Tibial nerve (tissue), 4 donors: ENCODE measurements at regions not wholly inside any gene's neighbourhood (a gene's known extent, or its start where the extent isn't known, plus 50 kb on each side); places are given as distances from the start of the nearest gene placed in this dataset.

Experiments used
- DNase-seq, 2 donors: peaks; one replicate each; pipeline ENCODE4 v3.0.0-alpha.2; 2019; ENCODE audit warnings: low spot score in 2 of 2
- H3K27ac ChIP-seq, 4 donors: fragments of 200-600 bp; sonication (generic) in 3 of 4; one replicate each; pipeline ENCODE4 v1.5.1; 2017 to 2019; ENCODE audit warnings: mild to moderate bottlenecking in 1 of 4
- H3K27me3 ChIP-seq, 2 donors: fragments of 200-600 bp; sonication (generic) in 1 of 2; one replicate each; pipeline versions ENCODE4 v1.5.1 to v1.6.0; 2017 to 2019
- H3K36me3 ChIP-seq, 3 donors: fragments of 200-600 bp; sonication (generic); one replicate each; pipeline ENCODE4 v1.5.1; 2018 to 2019
- H3K4me1 ChIP-seq, 4 donors: fragments of 200-600 bp; sonication (generic) in 3 of 4; one replicate each; pipeline ENCODE4 v1.5.1; 2017 to 2019
- H3K4me3 ChIP-seq, 4 donors: fragments of 200-600 bp; sonication (generic) in 3 of 4; one replicate each; pipeline ENCODE4 v1.5.1; 2017 to 2019; ENCODE audit warnings: mild to moderate bottlenecking in 1 of 4, moderate library complexity in 1 of 4
- H3K9me3 ChIP-seq, 4 donors: fragments of 200-600 bp; sonication (generic) in 3 of 4; one replicate each; pipeline ENCODE4 v1.5.1; 2017 to 2019
- EP300 ChIP-seq, 2 donors: sonication (generic); formaldehyde crosslinking; IDR thresholded peaks; one replicate each; pipeline ENCODE4 v1.6.1; 2017; ENCODE audit warnings: antibody characterized with exemption in 2 of 2, mild to moderate bottlenecking in 1 of 2
- POLR2A ChIP-seq, 2 donors: fragments of 450-650 bp; IDR thresholded peaks; one replicate each; pipeline ENCODE4 v1.6.1; 2017; ENCODE audit warnings: antibody characterized with exemption in 2 of 2, mild to moderate bottlenecking in 2 of 2, moderate library complexity in 2 of 2
- WGBS, 2 donors: methylation state at CpG; one replicate each; pipeline ENCODE4 v1.1.5; 2018; 5-methylcytosine and 5-hydroxymethylcytosine counted together
- TF ChIP-seq, protein P1 (sequence below), 5 experiments: fragments of 200-600 bp in 3 of 5; fragments of 450-650 bp in 2 of 5; sonication (generic) in 3 of 5; IDR thresholded peaks; one replicate each; pipeline ENCODE4 v1.5.1; 2016 to 2019; ENCODE audit warnings: antibody characterized with exemption in 5 of 5, mild to moderate bottlenecking in 3 of 5, moderate library complexity in 2 of 5

DNA sequence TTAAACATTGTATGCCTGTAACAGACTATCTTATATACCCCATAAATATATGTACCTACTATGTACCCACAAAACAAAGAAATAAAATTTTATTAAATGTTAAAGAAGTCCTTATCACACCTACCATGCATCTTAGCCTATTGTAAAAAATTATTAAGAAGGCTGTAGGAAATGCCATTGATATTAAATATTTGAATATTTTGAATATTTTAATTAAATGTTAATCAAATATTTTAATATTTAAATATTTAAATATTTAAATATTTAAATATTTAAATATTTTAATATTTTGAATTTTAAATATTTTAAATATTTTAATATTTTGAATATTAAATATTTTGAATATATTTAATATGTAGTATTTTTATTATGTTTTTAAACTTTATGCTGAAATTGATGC, 331.5 kb upstream of the ATP10B start:
- no peak for TF ChIP-seq EP300 (IDR thresholded peaks at IDR 0.05)
- TF ChIP-seq, protein P1, sequence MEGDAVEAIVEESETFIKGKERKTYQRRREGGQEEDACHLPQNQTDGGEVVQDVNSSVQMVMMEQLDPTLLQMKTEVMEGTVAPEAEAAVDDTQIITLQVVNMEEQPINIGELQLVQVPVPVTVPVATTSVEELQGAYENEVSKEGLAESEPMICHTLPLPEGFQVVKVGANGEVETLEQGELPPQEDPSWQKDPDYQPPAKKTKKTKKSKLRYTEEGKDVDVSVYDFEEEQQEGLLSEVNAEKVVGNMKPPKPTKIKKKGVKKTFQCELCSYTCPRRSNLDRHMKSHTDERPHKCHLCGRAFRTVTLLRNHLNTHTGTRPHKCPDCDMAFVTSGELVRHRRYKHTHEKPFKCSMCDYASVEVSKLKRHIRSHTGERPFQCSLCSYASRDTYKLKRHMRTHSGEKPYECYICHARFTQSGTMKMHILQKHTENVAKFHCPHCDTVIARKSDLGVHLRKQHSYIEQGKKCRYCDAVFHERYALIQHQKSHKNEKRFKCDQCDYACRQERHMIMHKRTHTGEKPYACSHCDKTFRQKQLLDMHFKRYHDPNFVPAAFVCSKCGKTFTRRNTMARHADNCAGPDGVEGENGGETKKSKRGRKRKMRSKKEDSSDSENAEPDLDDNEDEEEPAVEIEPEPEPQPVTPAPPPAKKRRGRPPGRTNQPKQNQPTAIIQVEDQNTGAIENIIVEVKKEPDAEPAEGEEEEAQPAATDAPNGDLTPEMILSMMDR (IDR thresholded peaks at IDR 0.05) = no peak
- TF ChIP-seq POLR2A (IDR thresholded peaks at IDR 0.05) = no peak
- Histone ChIP-seq H3K4me3 (no peak overlapping the region), H3K4me1 (no peaks in the 10 kb centered on the region), H3K9me3 (peaks cover 0 to 7% (median 2%) of the 10 kb centered on the region in 4 donors), H3K27ac (no peak overlapping the region), H3K27me3 (no peaks in the 10 kb centered on the region), H3K36me3 (no peaks in the 10 kb centered on the region)
- DNase-seq = no peak

GRCh38 chr5:161176221-161176620, 324.2 kb upstream of the ATP10B start:
- H3K27me3 ChIP-seq = no peaks in the 10 kb centered on the region
- no peak overlapping the region for H3K27ac ChIP-seq
- no peaks in the 10 kb centered on the region for H3K4me1 ChIP-seq
- TF ChIP-seq POLR2A (IDR thresholded peaks at IDR 0.05) = no peak
- no peak for TF ChIP-seq EP300 (IDR thresholded peaks at IDR 0.05)
- TF ChIP-seq, protein P1 (IDR thresholded peaks at IDR 0.05) = no peak
- no peaks in the 10 kb centered on the region for H3K36me3 ChIP-seq
- peaks cover 0 to 7% (median 0%) of the 10 kb centered on the region in 4 donors for H3K9me3 ChIP-seq
- no peak for DNase-seq
- H3K4me3 ChIP-seq = no peak overlapping the region
- WGBS, 2 donors = 80 to 81% methylated on average over 2 of the region's 2 CpGs

GRCh38 chr5:161169776-161170175, 317.8 kb upstream of the ATP10B start:
- no peak for TF ChIP-seq POLR2A (IDR thresholded peaks at IDR 0.05)
- TF ChIP-seq, protein P1 (IDR thresholded peaks at IDR 0.05) = no peak
- TF ChIP-seq EP300 (IDR thresholded peaks at IDR 0.05) = no peak
- H3K27me3 ChIP-seq = no peaks in the 10 kb centered on the region
- 63 to 67% methylated on average over 2 of the region's 2 CpGs for WGBS, 2 donors
- no peaks in the 10 kb centered on the region for H3K4me1 ChIP-seq
- no peak overlapping the region for H3K4me3 ChIP-seq
- DNase-seq = no peak
- no peak overlapping the region for H3K27ac ChIP-seq
- H3K9me3 ChIP-seq = peaks cover 0 to 6% (median 0%) of the 10 kb centered on the region in 4 donors
- H3K36me3 ChIP-seq = no peaks in the 10 kb centered on the region

DNA sequence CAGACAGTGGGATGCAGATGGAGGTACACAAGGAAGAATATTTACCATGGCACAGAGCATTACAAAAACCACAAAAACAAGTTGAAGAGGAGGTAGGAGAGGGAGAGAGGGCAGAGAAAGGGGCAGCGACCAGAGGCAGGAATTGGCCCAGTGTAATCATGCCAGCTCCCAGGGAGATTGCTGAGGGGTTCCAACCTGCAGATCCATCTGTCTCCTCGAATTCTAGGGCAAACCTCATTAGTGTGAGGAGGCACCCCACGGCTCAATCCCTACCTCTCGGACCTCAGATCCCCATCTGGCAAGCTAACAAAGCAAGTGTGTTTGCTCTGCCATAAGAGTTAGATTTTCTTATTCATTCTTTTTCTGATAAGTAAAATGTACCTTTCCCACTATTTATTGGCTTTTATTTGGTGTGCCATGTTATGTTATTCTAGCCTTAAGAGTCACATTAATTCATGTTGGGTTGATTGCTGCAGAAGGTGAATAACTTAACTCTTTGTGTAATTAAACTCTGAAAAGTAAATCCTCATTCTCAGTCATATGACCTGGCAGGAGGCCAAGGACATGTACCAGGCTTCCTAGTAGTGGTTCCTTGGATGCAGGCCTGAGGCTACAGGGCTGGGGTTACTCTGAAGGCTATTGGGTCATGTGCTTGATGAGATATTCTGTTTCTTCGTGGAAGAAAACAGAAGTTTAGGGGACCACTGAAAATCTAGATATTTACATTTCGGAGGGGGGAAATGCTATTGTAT, 315.2 kb upstream of the ATP10B start:
- H3K36me3 ChIP-seq = no peaks in the 10 kb centered on the region
- DNase-seq = no peak
- peaks cover 0 to 6% (median 0%) of the 10 kb centered on the region in 4 donors for H3K9me3 ChIP-seq
- H3K27ac ChIP-seq = no peak overlapping the region
- no peak overlapping the region for H3K4me3 ChIP-seq
- TF ChIP-seq POLR2A (IDR thresholded peaks at IDR 0.05) (no peak), EP300 (IDR thresholded peaks at IDR 0.05) (no peak)
- TF ChIP-seq, protein P1 (IDR thresholded peaks at IDR 0.05) = no peak
- WGBS, 2 donors = 67 to 69% methylated on average over 6 of the region's 6 CpGs
- no peaks in the 10 kb centered on the region for H3K4me1 ChIP-seq
- no peaks in the 10 kb centered on the region for H3K27me3 ChIP-seq

DNA sequence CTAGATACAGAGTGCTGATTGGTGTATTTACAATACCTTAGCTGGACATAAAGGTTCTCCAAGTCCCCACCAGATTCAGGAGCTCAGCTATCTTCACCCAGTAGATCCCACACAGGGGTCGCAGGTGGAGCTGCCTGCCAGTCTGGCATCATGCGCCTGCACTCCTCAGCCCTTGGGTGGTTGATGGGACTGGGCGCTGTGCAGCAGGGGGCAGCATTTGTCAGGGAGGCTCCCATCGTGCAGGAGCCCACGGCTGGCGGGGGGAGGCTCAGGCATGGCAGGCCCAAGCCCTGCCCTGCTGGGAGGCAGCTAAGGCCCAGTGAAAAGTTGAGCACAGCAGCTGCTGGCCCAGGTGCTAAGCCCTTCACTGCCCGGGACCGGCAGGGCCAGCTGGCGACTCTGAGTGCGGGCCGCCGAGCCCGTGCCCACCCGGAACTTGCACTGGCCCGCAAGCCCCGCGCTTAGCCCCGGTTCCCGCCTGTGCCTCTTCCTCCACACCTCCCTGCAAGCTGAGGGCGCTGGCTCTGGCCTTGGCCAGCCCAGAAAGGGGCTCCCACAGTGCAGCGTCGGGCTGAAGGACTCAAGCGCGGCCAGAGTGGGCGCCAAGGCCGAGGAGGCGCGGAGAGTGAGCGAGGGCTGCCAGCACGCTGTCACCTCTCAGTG, 314.1 kb upstream of the ATP10B start:
- 91 to 96% methylated on average over 25 to 26 of the region's 30 CpGs for WGBS, 2 donors

More for the DNA sequence above, 314.1 kb upstream of the ATP10B start:
- Histone ChIP-seq H3K36me3 (no peaks in the 10 kb centered on the region), H3K4me1 (no peaks in the 10 kb centered on the region), H3K4me3 (no peak overlapping the region), H3K27me3 (no peaks in the 10 kb centered on the region), H3K27ac (no peak overlapping the region), H3K9me3 (peaks cover 0 to 6% (median 0%) of the 10 kb centered on the region in 4 donors)
- TF ChIP-seq EP300 (IDR thresholded peaks at IDR 0.05) (no peak), POLR2A (IDR thresholded peaks at IDR 0.05) (no peak)
- TF ChIP-seq, protein P1 (IDR thresholded peaks at IDR 0.05) = no peak
- DNase-seq = no peak
